Urothelium cell line (cell line): ENCODE measurements at regions not wholly inside any gene's neighbourhood (a gene's known extent, or its start where the extent isn't known, plus 50 kb on each side); places are given as distances from the start of the nearest gene placed in this dataset.

Experiments
- DNase-seq: peaks from one replicate; pipeline ENCODE4 v3.0.0; 2011; ENCODE audit warnings: low spot score, mixed read lengths
- FAIRE-seq: peaks from 2 replicates; lab custom pipeline; 2011; peaks lifted over from hg19 to GRCh38; lab: Jason Lieb, UNC

GRCh38 chr5:1670351-1670750 is 129.3 kb downstream of the MRPL36 start:
- FAIRE-seq (no peak), DNase-seq (no peak)

- DNase-seq, result no peak
- no peak for FAIRE-seq
These were observed 130.1 kb downstream of the MRPL36 start for GRCh38 chr5:1669276-1670155.

- DNase-seq, result peak; percentile 58
- peak; percentile 77 for FAIRE-seq
These were observed 131.4 kb downstream of the MRPL36 start for GRCh38 chr5:1668141-1668721.

GRCh38 chr5:1667648-1668140 is 131.9 kb downstream of the MRPL36 start:
- no peak for DNase-seq
- FAIRE-seq, result no peak

- FAIRE-seq (peak; percentile 62), DNase-seq (peak; percentile 92)
These were observed 132.6 kb downstream of the MRPL36 start for GRCh38 chr5:1666812-1667588.

GRCh38 chr5:1666221-1666620 is 133.4 kb downstream of the MRPL36 start:
- FAIRE-seq, result no peak
- no peak for DNase-seq

GRCh38 chr5:1665803-1666202 is 133.8 kb downstream of the MRPL36 start:
- FAIRE-seq (no peak), DNase-seq (no peak)

- no peak for DNase-seq
- FAIRE-seq, result no peak
These were observed 134.4 kb downstream of the MRPL36 start for GRCh38 chr5:1665231-1665630.

- FAIRE-seq, result no peak
These were observed 136.5 kb downstream of the MRPL36 start for GRCh38 chr5:1663186-1663585.

GRCh38 chr5:1662559-1663085 is 137.0 kb downstream of the MRPL36 start:
- DNase-seq, result no peak
- peak; percentile 96 for FAIRE-seq

More at GRCh38 chr5:1663186-1663585, 136.5 kb downstream of the MRPL36 start:
- DNase-seq, result no peak

- no peak for FAIRE-seq
- DNase-seq, result no peak
These were observed 137.6 kb downstream of the MRPL36 start for GRCh38 chr5:1661831-1662558.

GRCh38 chr5:1661311-1661710 is 137.6 kb upstream of the LPCAT1 start:
- DNase-seq (no peak), FAIRE-seq (no peak)

GRCh38 chr5:1660511-1660910 is 136.8 kb upstream of the LPCAT1 start:
- FAIRE-seq, result peak; percentile 48
- DNase-seq, result no peak

GRCh38 chr5:1660001-1660400 is 136.2 kb upstream of the LPCAT1 start:
- no peak for DNase-seq
- FAIRE-seq, result no peak

GRCh38 chr5:1659100-1659981 is 135.6 kb upstream of the LPCAT1 start:
- DNase-seq, result no peak
- no peak for FAIRE-seq

GRCh38 chr5:1658665-1659064 is 134.9 kb upstream of the LPCAT1 start:
- DNase-seq, result no peak
- no peak for FAIRE-seq

GRCh38 chr5:1657161-1657741 is 133.5 kb upstream of the LPCAT1 start:
- FAIRE-seq, result no peak
- DNase-seq, result no peak

- FAIRE-seq (no peak), DNase-seq (no peak)
These were observed 132.7 kb upstream of the LPCAT1 start for GRCh38 chr5:1656271-1656975.
